ENCODE measurements at regions not wholly inside any gene's neighbourhood (a gene's known extent, or its start where the extent isn't known, plus 50 kb on each side); places are given as distances from the start of the nearest gene placed in this dataset.

- POLR2A ChIA-PET (ENCODE audit: low non-redundant PET) = no interaction called here
These were observed 72.8 kb upstream of the GRB10 start for GRCh38 chr7:50855526-50855925.

DNA sequence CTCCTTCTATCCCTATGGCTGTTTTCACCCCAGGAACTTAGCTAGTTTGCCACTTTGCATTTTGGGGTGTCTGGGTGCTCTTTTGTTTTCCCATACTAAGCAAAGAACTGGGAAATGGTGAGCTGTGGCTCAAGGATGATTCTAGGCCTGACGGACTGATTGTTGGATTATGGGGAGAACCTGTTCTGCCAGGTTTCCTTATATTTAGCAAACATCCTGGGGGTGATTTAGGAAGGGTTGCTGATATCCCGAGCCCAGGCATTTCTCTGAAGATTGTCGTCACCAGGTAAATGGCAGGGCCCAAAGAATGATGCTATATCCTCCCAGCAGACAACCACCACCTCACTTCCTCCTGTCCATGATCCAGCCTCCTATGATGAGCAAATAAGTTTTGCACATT is 72.1 kb upstream of the GRB10 start:
- no peak overlapping the region for H3K4me3 ChIP-seq (ENCODE audit: low read depth, low read length, poor library complexity, severe bottlenecking)
- H3K9me3 ChIP-seq (ENCODE audit: low read depth, low read length, poor library complexity, severe bottlenecking) = peaks cover 27% of the 10 kb centered on the region
- intact Hi-C loops (cut with micrococcal nuclease; ENCODE audit: unreplicated experiment) = no loop called here
- H3K4me1 ChIP-seq (ENCODE audit: insufficient read depth, low read length, poor library complexity, severe bottlenecking) = no peaks in the 10 kb centered on the region
- no peak overlapping the region for H3K27ac ChIP-seq (ENCODE audit: low read depth, low read length, poor library complexity, severe bottlenecking)
- no peak for DNase-seq (ENCODE audit: low spot score)
- CTCF ChIA-PET = no interaction called here
- TF ChIP-seq EZH2 (IDR thresholded peaks at IDR 0.05; ENCODE audit: borderline replicate concordance, low read depth, low read length, poor library complexity, severe bottlenecking) = no peak
- TF ChIP-seq, protein P1, sequence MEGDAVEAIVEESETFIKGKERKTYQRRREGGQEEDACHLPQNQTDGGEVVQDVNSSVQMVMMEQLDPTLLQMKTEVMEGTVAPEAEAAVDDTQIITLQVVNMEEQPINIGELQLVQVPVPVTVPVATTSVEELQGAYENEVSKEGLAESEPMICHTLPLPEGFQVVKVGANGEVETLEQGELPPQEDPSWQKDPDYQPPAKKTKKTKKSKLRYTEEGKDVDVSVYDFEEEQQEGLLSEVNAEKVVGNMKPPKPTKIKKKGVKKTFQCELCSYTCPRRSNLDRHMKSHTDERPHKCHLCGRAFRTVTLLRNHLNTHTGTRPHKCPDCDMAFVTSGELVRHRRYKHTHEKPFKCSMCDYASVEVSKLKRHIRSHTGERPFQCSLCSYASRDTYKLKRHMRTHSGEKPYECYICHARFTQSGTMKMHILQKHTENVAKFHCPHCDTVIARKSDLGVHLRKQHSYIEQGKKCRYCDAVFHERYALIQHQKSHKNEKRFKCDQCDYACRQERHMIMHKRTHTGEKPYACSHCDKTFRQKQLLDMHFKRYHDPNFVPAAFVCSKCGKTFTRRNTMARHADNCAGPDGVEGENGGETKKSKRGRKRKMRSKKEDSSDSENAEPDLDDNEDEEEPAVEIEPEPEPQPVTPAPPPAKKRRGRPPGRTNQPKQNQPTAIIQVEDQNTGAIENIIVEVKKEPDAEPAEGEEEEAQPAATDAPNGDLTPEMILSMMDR (conservative IDR thresholded peaks at IDR 0.05; ENCODE audit: low read depth, low read length) = no peak
- BruUV-seq (replicated peaks) = no TSS peak
- POLR2A ChIA-PET (ENCODE audit: low non-redundant PET) = no interaction called here
- H3K27me3 ChIP-seq (replicated peaks; ENCODE audit: insufficient read depth, low read depth, low read length, poor library complexity) = no peaks in the 10 kb centered on the region
- no peaks in the 10 kb centered on the region for H3K36me3 ChIP-seq (ENCODE audit: insufficient read depth, low read length, poor library complexity, severe bottlenecking)

More at GRCh38 chr7:50855526-50855925, 72.8 kb upstream of the GRB10 start:
- Histone ChIP-seq H3K4me3 (ENCODE audit: low read depth, low read length, poor library complexity, severe bottlenecking) (no peak overlapping the region), H3K4me1 (ENCODE audit: insufficient read depth, low read length, poor library complexity, severe bottlenecking) (no peaks in the 10 kb centered on the region), H3K9me3 (ENCODE audit: low read depth, low read length, poor library complexity, severe bottlenecking) (peaks cover 27% of the 10 kb centered on the region), H3K36me3 (ENCODE audit: insufficient read depth, low read length, poor library complexity, severe bottlenecking) (no peaks in the 10 kb centered on the region), H3K27ac (ENCODE audit: low read depth, low read length, poor library complexity, severe bottlenecking) (no peak overlapping the region), H3K27me3 (replicated peaks; ENCODE audit: insufficient read depth, low read depth, low read length, poor library complexity) (no peaks in the 10 kb centered on the region)
- DNase-seq (ENCODE audit: low spot score) = no peak
- CTCF ChIA-PET = no interaction called here
- intact Hi-C loops (cut with micrococcal nuclease; ENCODE audit: unreplicated experiment) = no loop called here
- no peak for TF ChIP-seq EZH2 (IDR thresholded peaks at IDR 0.05; ENCODE audit: borderline replicate concordance, low read depth, low read length, poor library complexity, severe bottlenecking)
- TF ChIP-seq, protein P1 (conservative IDR thresholded peaks at IDR 0.05; ENCODE audit: low read depth, low read length) = no peak
- no TSS peak for BruUV-seq (replicated peaks)

- no peaks in the 10 kb centered on the region for H3K36me3 ChIP-seq (ENCODE audit: insufficient read depth, low read length, poor library complexity, severe bottlenecking)
- H3K4me1 ChIP-seq (ENCODE audit: insufficient read depth, low read length, poor library complexity, severe bottlenecking) = no peaks in the 10 kb centered on the region
- no TSS peak for BruUV-seq (replicated peaks)
- TF ChIP-seq, protein P1 (conservative IDR thresholded peaks at IDR 0.05; ENCODE audit: low read depth, low read length) = no peak
- no peak for TF ChIP-seq EZH2 (IDR thresholded peaks at IDR 0.05; ENCODE audit: borderline replicate concordance, low read depth, low read length, poor library complexity, severe bottlenecking)
- intact Hi-C loops (cut with micrococcal nuclease; ENCODE audit: unreplicated experiment) = no loop called here
- no peaks in the 10 kb centered on the region for H3K27me3 ChIP-seq (replicated peaks; ENCODE audit: insufficient read depth, low read depth, low read length, poor library complexity)
- H3K27ac ChIP-seq (ENCODE audit: low read depth, low read length, poor library complexity, severe bottlenecking) = no peak overlapping the region
- no peak for DNase-seq (ENCODE audit: low spot score)
- peaks cover 26% of the 10 kb centered on the region for H3K9me3 ChIP-seq (ENCODE audit: low read depth, low read length, poor library complexity, severe bottlenecking)
- H3K4me3 ChIP-seq (ENCODE audit: low read depth, low read length, poor library complexity, severe bottlenecking) = no peak overlapping the region
- ChIA-PET POLR2A (ENCODE audit: low non-redundant PET) (no interaction called here), CTCF (no interaction called here)
These were observed 71.6 kb upstream of the GRB10 start for GRCh38 chr7:50854247-50854646.
